ENCODE measurements at regions not wholly inside any gene's neighbourhood (a gene's known extent, or its start where the extent isn't known, plus 50 kb on each side); places are given as distances from the start of the nearest gene placed in this dataset.

GRCh38 chr21:19523746-19524145, 1120.2 kb upstream of the TMPRSS15 start:
- no peak for TF ChIP-seq EZH2 (IDR thresholded peaks at IDR 0.05; ENCODE audit: insufficient read depth, poor library complexity, severe bottlenecking)
- TF ChIP-seq EZH2phosphoT487 (IDR thresholded peaks at IDR 0.05; ENCODE audit: insufficient read depth, low read depth): no peak
